Pulmonary artery endothelial cell (primary cell): ENCODE measurements at regions not wholly inside any gene's neighbourhood (a gene's known extent, or its start where the extent isn't known, plus 50 kb on each side); places are given as distances from the start of the nearest gene placed in this dataset.

Experiments
- DNase-seq: peaks from one replicate; pipeline ENCODE4 v3.0.0-alpha.2; 2011; ENCODE audit warnings: low read depth, low spot score

DNA sequence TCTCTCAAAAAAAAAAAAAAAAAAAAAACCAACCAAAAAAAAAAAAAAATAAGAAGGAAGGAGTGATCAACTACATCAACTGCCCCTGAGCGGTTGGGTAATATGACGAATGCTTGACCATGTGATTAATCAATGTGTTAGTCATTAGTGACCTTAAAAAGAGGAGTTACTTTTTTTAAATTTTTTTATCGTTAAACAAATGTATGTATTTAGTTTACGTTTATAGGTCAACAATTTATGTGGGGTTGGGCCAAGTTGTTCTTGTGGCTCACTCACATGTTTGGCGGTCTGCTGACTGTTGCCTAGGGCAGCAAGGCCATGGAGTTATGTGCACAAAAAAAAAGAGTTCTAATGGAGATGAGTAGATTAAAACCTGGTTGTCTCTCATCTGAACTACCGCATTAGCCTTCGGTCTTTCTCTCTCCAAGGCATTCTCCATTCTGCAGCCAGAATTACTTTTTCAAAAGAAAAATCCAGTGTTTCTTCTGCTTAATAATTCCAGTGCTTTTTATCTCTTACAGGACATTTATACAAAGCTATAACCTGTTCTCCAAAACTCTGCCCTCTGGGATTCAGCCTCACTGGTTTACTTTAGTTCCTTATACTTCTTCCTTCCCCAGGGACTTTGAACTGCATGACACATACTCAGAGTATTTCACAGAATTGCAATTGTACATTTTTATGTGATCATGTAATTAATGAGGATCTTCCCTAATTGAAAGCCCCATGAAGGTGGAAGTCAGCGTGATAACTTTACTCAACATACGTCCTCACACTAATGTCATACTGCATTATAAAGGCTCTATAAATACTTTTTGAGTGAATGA, 505.5 kb downstream of the ANKRD50 start:
- no peak for DNase-seq

DNA sequence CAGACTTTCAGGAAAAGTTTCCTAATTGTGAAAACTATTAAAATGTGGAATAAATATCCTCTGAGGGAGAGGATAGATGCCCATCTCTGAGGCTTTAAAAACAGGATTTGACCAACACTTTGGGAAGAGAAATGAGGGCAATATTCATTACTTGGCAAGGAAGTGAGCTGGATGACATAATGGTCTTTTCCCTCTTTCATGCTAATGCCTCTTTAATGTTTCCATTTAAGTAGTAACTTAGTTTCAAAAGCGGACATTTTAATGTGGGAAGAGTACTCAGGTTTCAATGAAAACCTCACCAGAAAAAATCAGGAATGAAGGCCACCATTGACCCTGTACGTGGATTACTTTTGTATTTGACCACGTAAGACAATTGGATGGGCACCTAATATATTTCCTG, 503.3 kb downstream of the ANKRD50 start:
- DNase-seq: no peak

DNA sequence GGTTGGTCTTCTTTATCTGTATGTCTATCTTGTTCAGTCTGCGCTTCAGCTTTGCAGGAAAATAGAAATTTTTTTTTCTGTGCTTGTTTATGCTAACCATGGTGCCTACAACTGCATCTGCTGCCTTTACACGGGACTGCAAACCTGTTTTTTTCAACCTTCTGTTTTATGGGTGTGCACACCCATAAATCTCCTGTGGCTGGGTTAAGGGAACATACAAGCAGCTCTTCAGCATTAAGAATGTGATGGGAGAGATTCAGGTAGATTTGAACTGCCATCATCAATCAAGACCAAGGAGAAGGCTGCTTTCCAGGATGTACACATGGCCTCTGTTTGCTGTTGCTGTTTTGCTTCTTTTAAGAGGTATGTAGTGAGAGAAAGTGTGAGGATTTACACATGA, 502.9 kb downstream of the ANKRD50 start:
- DNase-seq: no peak

DNA sequence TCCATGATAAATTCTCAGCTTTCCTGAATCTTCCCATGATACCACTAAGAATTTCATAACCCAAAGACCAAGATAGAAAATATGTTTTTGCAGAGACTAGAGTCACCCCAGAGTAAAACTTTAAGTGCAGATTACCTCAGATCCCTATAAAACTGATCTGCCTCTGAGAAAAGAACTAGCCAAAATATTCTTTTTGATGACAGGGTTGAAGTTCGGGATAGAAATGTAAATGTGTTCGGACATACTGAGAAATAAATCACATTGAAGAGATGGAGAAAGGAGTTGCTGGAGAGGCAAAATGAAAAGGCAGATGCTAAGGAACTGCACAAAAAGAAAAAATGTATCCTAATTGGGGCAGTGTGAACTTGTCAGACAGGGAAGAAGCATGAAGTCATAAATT, 501.8 kb downstream of the ANKRD50 start:
- no peak for DNase-seq

DNA sequence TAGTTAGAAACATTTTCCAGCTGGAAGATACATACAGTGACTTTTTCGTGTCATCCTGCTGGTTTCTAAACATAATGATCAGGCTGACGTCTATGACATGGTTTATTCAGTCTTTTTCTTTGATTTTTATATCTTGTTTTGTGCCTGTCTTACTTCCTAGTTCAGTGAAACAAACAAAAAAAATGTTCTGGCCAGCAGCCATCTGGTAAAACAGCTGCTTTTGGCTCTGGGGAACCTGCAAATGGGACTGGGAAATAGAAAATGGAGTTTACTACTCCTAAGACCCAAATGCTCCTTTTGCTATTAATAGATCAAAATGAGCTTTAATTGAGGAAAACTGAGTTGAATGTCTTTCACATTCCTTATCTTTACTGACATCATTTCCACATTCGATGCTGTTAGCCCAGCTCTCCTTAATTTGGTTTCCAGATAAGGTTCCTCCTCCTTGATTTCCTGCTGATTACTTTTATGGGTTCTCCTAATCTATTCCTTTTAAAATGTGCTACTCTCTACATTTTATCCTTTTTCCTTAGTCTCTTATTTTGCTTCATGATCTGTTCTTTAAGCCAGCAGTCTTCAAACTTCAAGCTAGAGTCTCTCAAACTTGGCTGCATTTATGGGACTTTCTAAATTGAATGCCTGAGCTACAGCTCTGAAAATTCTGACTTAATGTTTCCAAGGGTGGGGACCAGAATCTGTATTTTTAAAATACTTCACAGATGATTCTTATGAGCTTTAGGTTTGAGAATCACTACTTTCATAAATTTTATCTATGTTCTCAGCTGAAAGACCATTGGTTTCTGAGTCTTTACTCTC, 499.5 kb downstream of the ANKRD50 start:
- DNase-seq: no peak

DNA sequence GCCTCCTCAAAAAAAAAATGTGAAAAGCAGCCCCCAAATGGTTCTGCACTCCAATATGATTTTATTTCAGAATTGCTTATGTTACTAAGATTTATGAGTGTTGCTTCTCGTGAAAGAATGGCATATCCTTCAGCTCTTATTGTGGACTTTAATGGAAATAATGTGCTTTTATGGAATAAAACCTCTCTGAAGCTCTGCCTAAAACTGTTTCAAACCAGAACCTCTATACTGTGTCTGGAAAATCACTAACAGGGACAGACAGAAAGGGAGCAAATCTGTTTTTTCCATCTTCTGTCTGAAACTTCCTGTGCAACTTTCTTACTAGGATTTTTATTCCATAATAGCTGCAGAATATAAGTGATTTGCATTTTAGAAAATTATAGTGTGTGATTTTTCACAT, 493.1 kb downstream of the ANKRD50 start:
- no peak for DNase-seq

DNA sequence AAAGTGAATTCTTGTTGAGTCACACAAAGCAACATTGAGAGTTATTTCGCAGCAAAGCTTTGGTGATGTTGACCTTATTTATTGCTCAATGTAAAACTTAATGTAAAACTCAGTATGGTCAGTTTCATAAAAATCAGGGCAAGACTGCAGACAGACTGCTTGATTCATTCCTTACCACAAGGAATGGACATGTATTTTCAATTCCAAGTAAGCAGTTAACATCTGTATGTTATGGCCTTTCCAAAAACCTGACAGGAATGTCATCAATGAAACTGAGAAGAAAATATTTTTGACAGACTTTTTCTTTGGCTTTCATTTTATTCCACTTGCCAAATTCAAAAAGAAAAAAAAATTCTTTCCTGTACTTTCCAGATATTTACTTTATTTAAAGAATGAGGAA, 488.3 kb downstream of the ANKRD50 start:
- DNase-seq: no peak

DNA sequence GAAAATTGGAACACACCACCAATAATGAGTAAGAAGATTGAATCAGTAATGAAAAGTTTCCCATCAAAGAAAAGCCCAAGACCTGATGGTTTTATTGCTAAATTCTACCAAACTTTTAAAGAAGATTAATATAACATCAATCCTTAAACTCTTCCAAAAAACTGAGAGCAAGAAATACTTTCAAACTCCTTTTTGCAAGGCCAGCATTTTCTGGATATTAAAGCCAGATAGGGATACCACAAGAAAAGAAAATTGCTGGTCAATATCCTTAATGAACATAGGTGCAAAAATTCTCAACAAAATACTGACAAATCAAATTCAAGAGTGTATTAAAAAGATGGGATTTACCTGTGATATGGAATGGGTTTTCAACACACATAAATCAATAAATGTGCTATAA, 484.6 kb downstream of the ANKRD50 start:
- no peak for DNase-seq

DNA sequence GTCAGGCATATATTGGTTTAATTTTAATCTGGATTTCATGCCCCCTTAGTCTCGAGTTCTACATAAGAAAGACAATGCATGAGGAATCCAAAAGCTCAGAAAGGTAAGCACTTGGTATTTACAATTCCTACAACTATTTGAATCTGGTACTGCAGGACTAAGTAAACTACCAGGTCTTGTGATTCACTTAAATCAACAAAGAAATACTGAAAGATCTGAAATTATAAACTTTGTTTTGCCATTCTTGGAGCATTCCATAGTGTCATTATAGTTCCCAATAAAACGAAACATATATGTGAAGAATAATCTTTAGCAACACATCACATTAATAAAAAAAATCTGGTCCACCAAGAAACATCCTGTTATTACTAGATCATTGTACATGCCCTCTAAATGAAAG, 482.3 kb downstream of the ANKRD50 start:
- no peak for DNase-seq

DNA sequence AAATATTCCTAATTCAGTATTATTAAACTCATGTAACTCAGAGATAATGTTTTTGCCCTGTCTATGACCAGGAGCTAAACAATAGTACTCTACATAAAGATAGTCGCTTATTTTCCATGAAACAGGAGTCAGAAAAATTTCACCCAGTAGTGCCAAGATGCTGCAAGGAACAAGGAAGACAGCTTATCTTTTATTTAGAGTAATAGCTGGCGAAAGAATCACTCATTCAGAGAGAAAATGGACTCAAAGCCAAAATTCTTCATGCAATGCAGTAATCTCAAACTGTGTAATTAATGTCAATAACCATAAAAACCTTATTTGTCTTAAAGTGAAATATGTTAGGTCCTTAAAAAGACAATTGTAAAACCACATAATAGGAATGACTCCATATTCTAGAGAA, 477.8 kb downstream of the ANKRD50 start:
- DNase-seq: no peak

DNA sequence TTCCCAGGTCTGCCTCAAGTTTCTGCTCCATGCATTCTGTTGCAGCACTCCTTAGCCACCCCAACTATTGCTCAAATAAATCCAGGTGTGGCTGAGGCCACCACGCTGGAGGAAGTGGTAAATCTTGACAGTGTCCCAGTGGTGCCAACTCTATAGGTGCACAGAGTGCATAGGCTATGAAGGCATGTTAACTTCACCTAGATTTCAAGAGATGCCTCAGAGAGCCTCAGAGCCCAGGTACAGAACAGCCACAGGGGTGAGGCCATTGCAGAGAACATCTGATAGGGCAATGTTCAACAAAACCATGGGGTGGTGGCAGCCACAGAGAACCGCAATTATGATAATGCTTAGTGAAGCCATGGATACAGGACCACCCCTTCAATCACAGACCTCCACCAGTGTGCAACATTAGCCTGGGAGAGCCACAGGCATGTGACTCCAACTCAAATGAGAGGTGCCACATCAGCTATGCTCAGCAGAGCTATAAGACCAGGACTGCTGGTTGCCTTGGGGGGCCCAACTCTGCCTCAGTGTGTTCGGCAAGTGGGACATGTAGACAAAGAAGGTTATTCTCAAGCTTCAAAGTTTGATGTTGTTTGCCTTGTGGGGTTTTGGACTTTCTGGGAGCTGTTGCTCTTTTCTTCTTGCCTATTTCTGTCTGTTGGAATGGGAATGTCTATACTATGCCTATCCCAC, 468.7 kb downstream of the ANKRD50 start:
- DNase-seq: no peak

DNA sequence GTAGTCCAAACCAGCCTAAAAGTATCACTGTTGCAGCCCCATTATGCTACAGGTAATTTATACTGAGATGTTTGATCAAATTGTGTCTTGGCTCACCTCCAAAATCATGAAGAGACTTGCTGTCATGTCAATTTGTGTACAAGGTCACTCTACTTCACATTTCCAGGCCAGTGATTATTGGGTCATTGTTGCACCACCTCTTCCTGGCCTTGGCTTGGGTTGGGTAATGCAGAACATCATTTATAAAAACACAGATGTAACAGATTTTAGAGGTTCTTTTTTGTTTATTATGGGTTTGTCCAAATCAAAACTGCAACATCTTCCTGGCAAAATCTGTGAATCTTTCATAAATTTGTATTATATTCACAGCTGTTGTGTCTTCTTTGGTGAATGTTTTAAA, 459.5 kb downstream of the ANKRD50 start:
- no peak for DNase-seq

DNA sequence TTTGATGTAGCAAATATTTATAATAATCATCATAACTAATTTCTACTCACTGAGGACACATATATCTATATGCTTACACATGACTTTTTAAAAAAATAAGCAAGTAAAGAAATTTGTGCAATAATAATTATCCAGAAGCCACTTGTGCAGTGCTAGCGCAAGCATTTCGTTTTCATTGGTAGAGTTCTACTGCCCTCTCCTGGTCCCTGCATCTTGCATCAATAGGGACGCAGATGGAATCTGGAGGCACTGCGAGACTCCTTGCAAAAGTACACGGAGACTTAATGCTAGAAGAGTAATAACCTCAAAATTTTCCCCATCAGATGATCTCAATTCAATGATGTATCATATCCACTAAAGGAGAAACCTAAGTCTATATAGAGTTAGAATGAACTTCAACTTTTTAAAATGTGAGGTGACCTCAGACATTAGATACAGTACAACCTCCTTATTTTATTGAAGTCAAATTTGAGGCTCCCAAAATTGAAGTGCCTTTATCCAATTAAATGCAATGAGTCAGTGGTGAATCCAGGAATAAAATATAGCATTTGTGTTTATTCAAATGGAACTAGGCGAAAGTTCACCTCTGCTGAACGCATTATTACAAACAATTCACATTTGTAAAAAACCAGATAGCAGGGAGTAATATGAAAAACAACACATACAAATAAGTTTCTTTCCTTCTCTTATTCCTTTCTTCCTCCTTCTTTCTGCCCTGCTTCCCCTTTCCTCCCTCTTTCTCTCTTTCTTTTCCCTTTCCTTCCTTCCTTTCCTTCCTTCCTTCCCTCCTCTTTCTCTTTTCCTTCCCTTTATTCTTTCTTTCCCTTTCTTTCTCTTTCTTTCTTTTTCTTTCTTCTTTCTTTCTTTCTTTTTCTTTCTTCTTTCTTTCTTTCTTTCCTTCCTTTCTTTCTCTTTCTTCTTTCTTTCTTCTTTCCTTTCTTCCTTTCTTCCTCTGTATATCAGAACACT, 450.0 kb downstream of the ANKRD50 start:
- peak; percentile 64 for DNase-seq

DNA sequence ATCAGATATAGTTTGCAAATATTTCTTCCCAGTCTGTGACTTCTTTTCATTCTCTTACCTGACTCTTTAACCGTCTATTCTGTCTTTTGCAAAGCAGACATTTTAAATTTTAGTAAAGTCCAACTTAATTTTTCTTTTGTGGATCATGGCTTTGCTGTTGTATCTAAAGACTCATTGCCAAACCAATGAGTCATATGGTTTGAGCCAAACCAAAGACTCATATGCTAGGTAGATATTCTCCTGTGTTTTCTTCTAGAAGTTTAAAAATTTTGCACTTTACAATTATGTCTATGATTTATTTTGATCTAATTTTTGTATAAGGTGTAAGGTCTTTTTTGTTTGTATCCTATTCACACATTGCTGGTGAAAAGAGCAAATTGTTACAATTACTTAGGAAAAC, 446.8 kb downstream of the ANKRD50 start:
- no peak for DNase-seq

DNA sequence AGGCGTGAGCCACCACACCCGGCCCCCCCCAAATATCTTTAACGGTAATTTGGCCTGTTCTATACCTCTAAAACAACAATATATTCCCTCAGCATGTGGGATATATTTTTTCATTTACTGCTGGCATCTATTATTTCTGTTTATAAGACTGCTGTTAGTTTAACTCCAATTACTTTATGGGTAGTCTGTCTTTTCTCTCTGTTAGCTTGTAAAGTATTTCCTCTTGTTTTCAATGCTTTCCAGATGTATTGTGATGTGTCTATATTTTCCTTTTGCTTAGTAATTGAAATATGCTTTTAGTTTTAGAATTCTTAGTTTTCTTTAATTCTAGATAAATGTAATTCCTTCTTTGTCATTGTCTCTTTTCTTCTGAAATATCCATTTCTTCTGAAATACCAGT, 445.8 kb downstream of the ANKRD50 start:
- no peak for DNase-seq

DNA sequence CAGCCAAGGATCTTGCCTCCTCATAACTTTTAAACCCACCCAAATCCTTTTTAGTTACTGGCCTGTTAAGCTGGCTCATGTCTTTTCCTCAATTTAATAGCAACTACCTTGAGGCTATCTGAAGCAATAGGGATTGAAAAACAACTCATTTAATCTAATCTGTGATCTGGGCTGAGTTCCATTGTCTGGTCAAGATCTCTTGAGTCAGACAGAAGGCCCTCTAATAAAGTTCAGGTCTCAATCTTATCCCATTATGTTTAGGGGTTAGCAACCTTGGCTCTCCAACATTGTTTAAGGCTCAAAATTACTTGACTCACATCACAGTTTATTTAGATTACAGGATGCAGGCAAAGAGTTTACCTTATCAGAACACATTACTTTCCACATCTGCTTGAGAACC, 436.1 kb downstream of the ANKRD50 start:
- DNase-seq: no peak

DNA sequence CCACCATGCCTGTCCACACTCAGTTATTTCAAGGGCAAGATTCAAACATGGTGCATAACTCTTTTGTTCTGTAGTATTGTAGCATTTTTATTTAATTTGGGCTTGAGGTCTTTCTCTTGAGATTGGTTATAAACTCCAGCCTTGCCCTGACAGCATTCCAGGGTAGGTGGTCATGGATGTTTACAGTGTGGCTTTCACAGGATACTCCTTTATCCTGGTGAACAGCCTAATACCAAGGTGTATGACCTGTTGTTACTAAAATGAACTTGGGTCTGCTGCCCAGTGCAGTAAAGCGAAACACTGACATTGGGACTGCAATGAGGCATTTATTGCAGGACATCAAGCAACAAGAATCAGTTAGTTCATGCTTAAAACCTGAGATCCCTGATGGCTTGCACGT, 434.8 kb downstream of the ANKRD50 start:
- no peak for DNase-seq

DNA sequence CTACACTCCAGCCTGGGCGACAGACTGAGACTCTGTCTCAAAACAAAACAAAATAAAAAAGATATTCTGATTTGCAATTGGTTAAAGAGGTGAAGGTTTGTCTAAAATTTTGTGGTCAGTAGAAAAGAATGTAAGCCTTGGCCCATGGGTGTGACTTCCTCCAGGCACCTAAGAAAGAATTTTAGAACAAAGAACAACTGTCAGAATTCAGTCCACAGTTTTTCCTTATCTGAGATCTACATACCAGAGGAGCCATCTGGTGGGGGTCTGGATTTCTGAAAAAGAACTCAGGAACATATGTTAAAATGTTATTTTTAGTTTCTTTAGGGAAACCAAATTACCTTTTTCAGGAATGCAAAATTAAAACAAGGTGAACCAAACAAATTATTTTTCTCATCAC, 434.1 kb downstream of the ANKRD50 start:
- peak; percentile 5 for DNase-seq

DNA sequence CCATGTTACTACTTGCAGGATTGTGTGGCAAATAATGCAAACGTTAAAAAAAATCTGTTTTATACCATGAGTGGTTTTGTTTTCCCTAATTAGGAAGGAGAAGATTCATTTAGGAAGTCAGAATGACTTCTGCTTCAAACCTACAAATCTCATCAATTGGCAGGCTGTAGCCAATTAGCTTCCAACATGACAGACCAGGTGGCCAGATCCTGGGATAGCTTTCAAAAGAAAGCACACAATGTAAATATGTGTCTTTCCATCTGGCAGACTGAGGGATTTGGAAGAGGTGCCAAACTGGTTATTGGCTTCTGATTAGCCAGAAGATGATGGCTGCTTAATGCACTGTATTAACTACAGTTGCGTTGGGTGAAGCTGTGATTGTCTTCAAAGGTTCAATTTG, 432.8 kb downstream of the ANKRD50 start:
- no peak for DNase-seq

DNA sequence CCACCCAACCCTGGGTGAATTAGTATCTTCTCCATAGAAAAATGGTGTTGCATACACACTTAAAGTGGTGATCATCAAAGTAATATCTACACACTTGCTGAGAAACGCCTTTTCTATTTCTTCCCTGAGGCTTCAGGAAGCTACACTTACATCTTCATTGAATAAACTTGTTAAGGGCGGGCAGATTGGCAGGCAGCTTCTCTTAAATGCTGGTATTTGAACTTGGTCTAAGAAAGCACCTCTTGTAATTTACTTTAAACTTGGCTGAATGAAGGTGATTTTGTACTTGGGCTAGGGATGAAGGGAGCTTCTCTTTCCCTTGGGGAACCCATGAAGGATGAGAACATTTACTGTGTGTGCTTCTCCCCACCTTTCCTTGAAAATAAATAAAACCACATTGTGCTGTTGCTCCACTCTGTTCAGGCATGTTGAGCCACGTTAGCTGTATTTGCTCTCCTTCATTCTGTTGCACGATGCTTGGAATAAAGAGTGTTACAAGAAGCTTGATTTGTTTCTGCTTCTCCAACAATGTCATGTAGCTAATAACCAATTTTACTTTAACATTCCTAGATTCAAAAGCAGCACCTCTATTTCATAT, 430.1 kb downstream of the ANKRD50 start:
- DNase-seq: no peak
